GM18520 (cell line): ENCODE measurements at regions not wholly inside any gene's neighbourhood (a gene's known extent, or its start where the extent isn't known, plus 50 kb on each side); places are given as distances from the start of the nearest gene placed in this dataset.
"Not testable (repeated sequence)": the region's sequence is repeated elsewhere in the genome, so short reads cannot be mapped to it uniquely, and the experiment has no call there.

Source experiments
- ATAC-seq: cut with Tn5 transposase; IDR thresholded peaks from one replicate; pipeline ENCODE4 v1.9.1; 2021; ENCODE audit not compliant: unreplicated experiment

DNA sequence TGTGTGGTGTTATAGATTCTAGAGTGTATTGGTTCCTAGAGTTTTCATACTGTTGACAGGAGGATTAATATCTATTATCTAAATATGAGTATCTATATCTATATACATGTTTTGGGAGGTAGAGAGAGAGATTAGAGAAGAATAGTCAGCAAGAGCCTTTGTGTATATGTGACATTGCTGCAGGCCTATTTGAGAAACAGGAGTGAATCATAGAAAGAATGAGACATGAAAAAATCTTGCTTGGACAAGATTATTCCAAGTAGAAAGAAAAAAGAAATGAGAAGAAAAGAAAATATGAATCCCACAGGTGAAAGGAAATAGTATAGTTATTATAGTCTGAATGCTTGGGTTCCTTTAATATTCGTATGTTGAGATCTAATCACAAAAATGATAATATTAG lies 720.4 kb downstream of the RERGL start:
- no peak for ATAC-seq

DNA sequence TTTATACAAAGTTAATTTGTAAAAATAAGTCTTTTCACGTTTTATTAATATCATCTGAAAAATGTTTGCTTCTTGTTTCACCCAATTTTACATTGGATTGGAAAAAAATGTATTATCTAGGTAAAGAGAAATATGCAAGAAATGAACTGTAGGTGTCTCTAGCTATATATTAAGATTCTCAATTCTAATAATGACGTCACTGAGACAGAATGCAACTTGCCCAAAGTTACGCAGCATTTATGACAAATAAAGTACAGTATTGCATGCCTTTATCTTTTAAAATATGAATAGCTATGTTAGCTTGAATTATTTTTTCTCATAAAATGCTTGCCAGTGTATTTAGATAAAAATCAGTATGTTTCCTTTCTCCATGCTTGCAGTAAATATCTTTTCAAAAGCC lies 728.8 kb downstream of the RERGL start:
- ATAC-seq, result no peak

DNA sequence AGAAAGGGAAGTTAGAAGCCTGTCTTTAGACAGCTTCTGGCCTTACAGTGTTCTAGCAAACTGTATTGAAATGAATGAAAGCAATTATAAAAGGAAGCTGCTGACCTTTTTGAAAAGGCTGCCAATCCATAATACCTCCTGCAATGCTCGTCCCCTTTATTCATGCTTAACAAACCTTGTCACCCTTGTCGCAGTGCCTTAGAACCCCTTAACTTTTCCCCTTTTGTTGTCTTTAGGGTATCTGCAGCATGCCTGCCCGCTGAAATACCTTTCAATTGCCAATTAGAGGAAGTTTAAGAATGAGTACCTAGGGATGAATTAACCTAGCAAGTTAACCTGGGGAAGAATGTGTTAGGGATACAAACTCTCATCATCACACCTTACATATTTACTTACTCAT lies 731.2 kb downstream of the RERGL start:
- ATAC-seq, result no peak

DNA sequence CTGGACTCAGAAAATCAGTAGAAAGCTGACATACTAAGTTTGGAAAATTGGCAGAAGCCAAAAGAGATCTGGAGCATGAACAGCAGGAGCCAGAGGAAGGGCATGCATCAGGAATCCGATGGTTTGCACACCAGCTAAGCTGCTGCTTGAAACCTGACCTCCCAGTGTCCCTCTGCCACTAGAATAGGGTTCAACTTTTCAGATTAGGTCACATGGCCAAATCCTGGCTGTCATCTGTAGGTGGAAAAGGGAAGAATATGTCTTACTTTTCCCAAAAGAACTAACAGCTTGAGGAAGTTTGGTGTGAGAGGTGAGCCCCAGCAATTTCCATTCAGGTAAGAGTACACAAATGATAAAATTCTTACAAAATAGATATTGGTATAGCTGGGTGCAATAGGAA lies 732.6 kb downstream of the RERGL start:
- ATAC-seq, result no peak

DNA sequence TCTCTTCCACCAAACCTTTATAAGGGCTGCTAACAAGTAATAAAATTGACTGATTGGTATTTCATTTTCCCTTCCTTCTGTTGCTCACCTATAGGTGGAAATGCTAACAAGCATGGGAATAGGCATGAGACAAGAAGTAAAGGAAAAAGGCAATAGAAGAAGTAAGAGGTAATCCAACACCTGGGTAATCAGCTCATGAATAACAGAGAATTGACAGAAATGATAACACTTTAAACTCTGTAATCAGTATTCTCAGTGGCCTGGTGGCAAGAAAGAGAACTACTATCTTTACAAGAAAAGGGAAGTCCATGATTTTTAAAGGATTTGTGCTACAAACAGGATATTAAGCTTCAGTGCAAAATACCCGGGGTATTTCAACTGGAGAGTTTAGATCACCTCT lies 737.8 kb downstream of the RERGL start:
- ATAC-seq, result no peak

DNA sequence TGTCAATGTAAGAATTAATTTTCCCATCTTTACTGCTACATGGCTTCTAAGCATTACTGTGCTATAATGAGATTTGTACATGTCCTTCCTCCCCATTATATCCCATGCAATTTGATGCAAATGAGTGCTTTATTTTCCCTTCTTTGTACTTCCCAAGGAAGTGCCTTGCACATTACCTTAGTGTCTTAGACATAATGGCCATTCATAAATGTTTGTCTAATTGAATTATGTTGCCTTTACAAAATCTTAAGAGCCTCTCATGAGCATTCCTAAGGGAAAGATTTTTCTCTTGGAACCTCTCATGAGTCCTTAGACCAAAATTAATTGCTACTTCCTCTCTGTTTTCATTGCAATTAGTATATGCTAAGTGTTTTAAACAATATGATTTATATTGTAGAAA lies 741.7 kb downstream of the RERGL start:
- ATAC-seq, result no peak

DNA sequence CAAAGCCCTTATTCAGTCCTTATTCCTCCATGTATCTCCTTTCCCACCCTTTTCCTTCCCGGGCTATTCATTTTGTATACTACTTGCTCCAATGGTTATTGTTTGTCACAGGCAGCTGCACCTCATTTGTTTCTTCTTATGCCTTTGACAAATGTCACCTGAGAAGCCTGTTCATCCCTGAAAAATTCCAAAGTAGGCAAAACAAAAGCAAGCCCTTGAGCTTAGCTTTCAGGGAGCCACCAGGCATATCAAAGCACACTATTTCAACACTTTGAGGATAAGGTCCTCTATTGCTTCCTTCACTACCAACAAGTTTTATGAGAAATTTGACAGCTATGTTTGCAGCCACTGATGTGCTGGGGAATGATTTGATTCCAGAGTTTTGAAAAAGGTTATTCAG lies 738.7 kb upstream of the LMO3 start:
- ATAC-seq, result no peak

DNA sequence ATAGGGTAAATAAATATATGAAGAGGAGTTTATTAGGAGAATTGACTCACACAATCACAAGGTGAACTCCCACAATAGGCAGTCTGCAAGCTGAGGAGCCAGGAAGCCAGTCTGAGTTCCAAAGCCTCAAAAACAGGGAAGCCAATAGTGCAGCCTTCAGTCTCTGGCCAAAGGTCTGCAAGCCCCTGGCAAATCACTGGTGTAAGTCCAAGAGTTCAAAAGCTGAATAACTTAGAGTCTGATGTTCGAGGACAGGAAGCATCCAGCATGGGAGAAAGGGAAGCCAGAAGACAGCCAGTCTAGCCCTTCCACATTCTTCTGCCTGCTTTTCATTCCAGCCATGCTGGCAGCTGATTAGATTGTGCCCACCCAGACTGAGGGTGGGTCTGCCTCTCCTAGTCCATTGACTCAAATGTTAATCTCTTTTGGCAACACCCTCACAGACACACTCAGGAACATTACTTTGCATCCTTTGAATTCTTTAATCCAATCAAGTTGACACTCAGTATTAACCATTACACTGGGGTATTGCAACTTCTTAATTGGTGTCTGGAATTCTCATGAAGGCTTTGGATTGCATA lies 736.5 kb upstream of the LMO3 start:
- ATAC-seq, result no peak

DNA sequence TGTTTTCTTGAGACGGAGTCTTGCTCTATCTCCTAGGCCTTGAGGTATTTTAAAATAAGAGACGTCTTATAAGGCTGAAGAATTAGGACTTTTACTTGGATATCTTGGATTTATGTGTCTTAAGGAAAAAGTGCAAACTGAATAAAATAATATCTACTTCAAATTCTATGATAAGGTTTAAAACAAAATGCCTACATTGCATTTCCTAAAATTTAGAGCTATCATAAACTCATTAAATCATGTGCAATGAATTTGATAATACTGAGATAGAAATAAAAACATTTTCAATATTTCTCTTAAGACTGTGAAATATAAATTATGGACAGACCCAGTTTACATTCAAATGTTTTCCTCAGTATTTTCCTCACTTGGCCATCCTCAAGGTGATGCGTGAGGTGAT lies 729.5 kb upstream of the LMO3 start:
- ATAC-seq, result no peak

DNA sequence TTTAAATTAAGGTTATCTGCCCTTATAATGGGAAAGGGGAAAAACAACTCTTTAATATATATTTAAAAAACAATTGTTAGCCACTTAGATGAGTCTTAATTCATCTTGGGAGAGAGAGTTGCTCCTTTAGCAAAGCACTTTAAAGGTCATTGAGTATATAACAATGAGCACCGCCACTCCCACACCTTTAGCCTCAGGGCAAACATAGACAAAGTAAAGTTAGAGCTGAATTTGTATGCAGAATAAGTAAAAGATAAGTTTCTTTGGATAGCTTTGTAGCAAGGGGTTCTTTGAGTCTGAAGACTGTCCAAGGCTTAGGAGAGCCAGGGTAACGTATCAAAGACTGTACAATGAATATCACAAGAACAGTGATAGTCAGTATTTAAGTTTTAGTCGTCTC lies 728.8 kb upstream of the LMO3 start:
- ATAC-seq, result no peak

DNA sequence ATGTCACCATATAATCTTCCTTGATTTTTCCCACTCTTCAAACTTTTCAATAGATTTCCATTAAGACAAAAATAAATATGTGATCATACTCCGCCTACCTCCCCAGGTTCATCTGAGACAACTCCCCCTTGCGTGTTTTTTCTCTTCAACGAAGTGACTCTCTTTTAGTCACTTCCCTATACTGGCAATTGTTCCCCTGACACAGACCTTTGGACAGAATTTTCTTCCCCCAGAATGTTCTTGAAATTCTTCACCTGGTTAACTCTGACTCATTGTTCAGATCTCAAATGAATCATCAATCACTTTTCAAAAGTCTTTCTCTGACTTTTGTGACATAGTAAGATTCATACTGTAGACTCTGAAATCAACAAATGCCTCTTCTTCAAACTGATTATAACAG lies 727.3 kb upstream of the LMO3 start:
- ATAC-seq, result no peak

DNA sequence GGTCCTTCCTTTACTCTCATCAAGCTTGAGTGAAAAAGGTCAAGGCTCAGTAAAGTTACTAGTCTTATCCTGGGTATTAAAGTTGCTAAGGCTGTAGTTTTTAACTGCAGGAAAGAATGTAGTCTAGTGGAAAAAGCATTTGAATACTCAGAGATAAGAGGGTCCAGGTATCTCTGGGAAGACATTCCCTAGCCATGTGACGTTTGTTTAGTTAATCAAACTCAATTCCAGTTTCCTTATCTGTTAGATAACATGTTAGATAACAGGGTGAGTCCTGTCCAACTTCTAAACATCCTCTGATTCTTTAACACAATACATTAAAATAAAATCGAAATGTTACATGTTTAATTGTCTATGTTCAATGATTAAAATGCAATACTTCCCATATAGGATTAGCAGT lies 720.7 kb upstream of the LMO3 start:
- no peak for ATAC-seq

DNA sequence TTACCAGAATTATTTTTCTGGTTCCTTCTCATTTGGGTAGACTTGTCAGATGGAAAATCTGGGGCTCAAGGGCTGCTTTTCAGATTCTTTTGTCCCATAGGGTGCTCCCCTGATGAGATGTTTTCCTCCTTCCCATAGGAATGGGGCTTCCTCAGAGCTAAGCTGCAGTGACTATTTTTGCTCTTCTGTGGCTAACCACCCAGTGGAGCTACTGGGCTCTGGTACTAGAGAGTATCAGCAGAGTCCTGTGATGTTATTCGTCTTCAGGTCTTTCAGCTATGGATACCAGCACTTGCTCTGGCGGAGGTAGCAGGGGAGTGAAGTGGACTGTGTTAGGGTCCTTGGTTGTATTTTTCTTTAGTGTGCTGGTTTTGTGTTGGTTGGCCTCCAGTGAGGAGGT lies 716.1 kb upstream of the LMO3 start:
- no peak for ATAC-seq

DNA sequence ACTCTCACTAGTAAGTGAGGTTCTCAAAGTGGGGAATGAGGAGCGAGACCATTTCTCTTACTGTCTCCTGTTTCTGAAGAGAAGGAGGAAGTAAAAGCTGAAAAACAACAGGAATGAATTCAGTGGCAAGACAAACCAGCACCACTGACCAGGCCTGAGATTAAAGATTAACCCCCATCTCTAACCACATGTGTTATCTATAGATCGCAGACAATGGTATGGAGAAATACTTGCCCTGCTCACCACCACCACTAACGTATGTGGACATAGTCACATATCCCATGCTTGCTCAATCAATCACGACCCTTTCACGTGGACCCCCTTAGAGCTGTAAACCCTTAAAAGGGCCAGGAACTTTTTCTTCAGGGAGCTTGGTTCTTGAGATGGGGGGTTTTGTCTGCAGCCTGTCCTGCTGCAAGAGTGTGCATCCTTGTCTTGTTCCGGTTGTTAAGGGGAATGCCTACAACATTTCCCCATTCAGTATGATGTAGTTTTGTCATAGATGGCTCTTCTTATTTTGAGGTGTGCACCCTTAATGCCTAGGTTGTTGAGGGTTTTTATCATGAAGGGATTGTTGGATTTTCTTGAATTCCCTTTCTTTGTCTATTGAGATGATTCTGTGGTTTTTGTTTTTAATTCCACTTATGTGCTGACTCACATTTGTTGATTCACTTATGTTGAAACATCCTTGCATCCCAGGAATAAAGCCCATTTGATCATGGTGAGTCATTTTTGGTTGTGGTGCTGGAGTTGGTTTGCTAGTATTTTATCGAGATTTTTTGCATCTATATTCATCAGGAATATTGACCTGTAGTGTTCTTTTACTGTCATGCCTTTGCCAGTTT lies 698.8 kb upstream of the LMO3 start:
- no peak for ATAC-seq

DNA sequence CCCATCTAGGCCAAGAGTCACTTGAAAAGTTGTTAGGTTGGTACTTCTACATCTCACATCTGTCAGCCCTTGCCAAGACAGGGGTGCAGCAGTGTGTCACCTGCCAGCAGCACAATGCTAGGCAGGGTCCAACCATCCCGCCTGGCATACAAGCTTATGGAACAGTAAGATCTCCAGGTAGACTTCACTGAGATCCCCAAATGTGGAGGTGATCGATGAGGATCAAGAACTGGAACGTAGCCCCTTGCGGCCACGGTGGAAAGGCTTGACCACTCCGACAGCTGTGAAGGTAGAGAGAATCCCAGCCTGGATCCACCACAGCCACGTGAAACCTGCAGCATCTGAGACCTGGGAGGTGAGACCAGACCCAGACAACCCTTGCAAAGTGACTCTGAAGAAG lies 696.0 kb upstream of the LMO3 start:
- no peak for ATAC-seq

DNA sequence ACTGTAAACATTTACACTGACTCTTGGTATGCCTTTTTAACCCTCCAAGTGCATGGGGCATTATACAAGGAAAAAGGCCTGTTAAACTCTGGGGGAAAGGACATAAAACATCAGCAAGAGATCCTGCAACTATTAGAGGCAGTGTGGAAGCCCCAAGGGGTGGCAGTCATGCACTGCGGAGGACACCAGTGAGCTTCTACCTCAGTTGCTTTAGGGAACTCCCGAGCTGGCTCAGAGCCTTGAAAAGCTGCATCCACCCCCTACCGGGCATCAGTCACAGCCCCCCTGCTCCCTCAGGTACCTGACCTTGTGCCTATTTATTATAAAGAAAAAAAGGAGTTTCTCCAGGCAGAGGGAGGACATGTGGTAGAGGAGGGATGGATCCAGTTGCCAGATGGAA lies 695.6 kb upstream of the LMO3 start:
- no peak for ATAC-seq

DNA sequence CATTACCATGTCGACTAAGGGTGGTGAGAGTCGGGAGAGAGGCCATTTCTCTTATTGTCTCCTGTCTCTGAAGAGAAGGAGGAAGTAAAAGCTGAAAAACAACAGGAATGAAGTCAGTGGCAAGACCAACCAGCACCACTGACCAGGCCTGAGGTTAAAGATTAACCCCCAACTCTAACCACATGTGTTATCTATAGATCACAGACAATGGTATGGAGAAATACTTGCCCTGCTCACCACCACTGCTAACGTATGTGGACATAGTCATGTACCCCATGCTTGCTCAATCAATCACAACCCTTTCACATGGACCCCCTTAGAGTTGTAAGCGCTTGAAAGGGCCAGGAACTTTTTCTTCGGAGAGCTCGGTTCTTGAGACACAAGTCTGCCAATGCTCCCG lies 690.9 kb upstream of the LMO3 start:
- no peak for ATAC-seq

DNA sequence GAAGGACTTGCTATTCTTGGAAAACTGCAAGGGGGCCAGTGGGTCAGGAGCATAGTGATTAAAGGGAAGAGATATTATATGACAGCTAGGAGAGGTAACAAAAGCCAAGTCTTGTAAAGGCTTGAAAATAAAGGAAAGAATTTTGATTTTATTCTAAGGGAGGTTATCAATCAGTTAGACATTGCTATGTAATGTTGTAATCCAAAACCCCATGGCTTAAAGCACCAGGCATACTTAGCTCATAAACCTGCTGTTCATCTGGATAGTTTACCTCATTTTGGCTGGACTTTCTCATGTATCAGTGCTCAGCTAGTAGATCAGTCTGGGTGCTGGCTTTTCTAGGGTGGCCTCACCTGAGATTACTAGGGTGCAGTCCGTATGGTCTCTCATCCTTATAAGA lies 680.9 kb upstream of the LMO3 start:
- no peak for ATAC-seq

DNA sequence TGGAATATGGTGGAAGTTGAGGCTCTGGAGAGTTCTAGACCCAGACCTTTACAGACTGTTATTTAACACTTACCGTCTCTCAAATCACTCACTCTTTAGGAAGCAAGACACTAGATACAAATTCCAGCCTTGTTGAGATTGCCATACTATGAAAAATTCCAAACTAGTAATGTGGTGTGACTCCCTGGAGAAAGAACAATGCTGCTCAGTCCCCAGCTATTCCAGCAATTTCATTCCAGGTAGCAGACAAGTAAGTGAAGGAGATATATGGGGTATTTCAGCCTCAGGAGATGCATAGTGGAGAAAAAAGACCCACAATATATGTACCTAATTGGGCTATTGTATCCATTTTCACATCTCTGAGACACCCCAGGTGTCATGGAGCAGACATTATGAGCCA lies 678.9 kb upstream of the LMO3 start:
- no peak for ATAC-seq

DNA sequence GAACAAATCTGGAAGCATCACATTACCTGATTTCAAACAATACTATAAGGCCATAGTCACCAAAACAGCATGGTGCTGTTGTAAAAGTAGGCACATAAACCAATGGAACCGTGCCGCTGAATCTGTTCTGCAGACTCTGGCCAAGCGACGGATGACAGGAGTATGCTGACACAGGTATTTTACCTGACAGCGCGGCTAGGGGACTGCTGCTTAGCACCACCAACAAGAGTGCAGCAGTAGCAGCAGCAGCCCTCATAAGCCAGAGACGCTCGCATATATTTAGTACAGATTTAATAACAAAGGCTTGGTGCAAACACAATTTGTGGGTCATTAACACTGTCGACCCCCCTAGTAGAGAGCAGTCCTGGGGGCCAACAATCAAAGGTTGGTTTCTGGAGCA lies 677.6 kb upstream of the LMO3 start:
- ATAC-seq, result no peak

DNA sequence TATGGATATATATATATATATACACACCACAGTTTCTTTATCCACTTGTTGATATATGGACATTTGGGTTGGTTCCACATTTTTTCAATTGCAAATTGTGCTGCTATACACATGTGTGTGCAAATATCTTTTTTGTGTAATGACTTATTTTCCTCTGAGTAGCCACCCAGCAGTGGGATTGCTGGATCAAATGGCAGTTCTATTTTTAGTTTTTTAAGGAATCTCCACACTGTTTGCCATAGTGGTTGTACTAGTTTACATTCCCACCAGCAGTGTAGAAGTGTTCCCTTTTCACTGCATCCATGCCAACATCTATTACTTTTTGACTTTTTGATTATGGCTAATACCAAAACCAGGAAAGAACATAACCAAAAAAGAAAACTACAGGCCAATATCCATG lies 676.2 kb upstream of the LMO3 start:
- not testable (repeated sequence) for ATAC-seq

DNA sequence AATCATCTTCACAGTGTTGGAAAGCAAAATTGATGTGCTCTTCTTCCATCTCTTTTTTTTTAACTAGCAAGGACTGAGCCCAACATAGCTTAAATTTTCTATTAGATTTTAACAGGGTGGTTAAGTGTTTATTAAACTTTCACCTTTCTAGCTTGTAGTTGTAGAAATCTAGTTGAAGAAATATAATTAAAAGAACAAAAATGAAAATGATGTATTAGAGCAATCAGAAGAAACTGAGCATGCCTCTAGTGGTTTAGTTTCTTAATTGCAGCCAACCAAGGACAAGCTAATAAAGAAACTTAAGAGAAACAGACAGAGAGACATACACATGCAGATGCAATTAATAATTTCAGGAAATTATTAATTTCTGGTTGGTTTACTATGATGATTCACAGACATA lies 673.0 kb upstream of the LMO3 start:
- no peak for ATAC-seq

DNA sequence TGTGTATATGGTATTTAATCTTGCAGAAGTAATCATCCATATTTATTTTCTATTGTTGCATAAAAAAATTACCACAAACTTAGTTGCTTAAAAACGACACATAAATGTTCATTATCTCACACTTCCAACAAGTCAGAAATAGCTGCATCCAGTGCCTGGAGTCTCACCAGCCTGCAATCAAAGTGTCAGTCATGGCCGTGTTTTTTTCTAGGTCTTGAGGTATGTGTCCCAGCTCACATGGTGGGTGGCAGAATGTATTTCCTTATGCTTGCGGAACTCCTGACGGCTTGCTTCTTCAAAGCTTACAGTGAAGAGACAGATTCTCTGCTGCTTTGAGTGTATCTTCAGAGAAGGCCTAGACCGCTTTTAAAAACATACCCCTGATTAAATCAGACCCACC lies 670.2 kb upstream of the LMO3 start:
- ATAC-seq, result no peak
